ENCODE measurements at regions not wholly inside any gene's neighbourhood (a gene's known extent, or its start where the extent isn't known, plus 50 kb on each side); places are given as distances from the start of the nearest gene placed in this dataset.

- Histone ChIP-seq H3K14ac (ENCODE audit: low read length in 2 of 2) (no peak overlapping the region), H3K36me3 (ENCODE audit: control insufficient read depth in 1 of 2, insufficient read depth in 2 of 2, low read depth in 1 of 2, low read length in 2 of 2) (no peaks in the 10 kb centered on the region), H3K27ac (ENCODE audit: low read length, poor library complexity, severe bottlenecking) (no peak overlapping the region), H3K23ac (ENCODE audit: low read length in 2 of 2) (no peak overlapping the region), H2BK5ac (ENCODE audit: low read depth, low read length, poor library complexity, severe bottlenecking) (no peak overlapping the region), H3K4me1 (ENCODE audit: control insufficient read depth, insufficient read depth, low read depth, low read length) (peaks cover 7% of the 10 kb centered on the region), H3K9me3 (ENCODE audit: control insufficient read depth, low read length) (no peaks in the 10 kb centered on the region), H2AFZ (ENCODE audit: low read depth, low read length) (no peak overlapping the region), H4K91ac (ENCODE audit: low read length) (peak overlapping the region; percentile 3), H3K4ac (ENCODE audit: low read depth in 1 of 2, low read length in 2 of 2) (no peak overlapping the region), H3K18ac (ENCODE audit: low read depth in 1 of 2, low read length in 2 of 2) (peak overlapping the region; percentile 9 to 15), H3K27me3 (ENCODE audit: control insufficient read depth in 1 of 2, insufficient read depth in 1 of 2, low read length in 2 of 2) (peaks cover 0 to 16% of the 10 kb centered on the region in 2 experiments), H2AK5ac (ENCODE audit: low read length, severe bottlenecking) (no peak overlapping the region), H3K4me3 (ENCODE audit: insufficient read depth in 1 of 2, low read depth in 1 of 2, low read length in 2 of 2) (no peak overlapping the region), H3K9ac (ENCODE audit: low read length) (peak overlapping the region; percentile 32), H3K79me1 (replicated peaks; ENCODE audit: low read length, poor library complexity, severe bottlenecking) (no peaks in the 10 kb centered on the region), H2BK120ac (ENCODE audit: low read depth, low read length) (no peak overlapping the region), H2BK12ac (ENCODE audit: low read length in 2 of 2) (peak overlapping the region in 1 of 2 experiments; percentile 49), H3K4me2 (ENCODE audit: low read length, poor library complexity, severe bottlenecking) (no peak overlapping the region), H4K8ac (ENCODE audit: low read length) (peak overlapping the region; percentile 86), H2BK15ac (ENCODE audit: low read depth, poor library complexity, severe bottlenecking) (no peak overlapping the region)
- peak; percentile 1 for DNase-seq
- 67% methylated on average over 22 of the region's 23 CpGs for WGBS
These were observed 250.6 kb downstream of the EIPR1 start for GRCh38 chr2:3126911-3127621.

- Histone ChIP-seq H2BK15ac (ENCODE audit: low read depth, poor library complexity, severe bottlenecking) (no peak overlapping the region), H3K18ac (ENCODE audit: low read depth in 1 of 2, low read length in 2 of 2) (no peak overlapping the region), H3K79me1 (replicated peaks; ENCODE audit: low read length, poor library complexity, severe bottlenecking) (no peaks in the 10 kb centered on the region), H2AK5ac (ENCODE audit: low read length, severe bottlenecking) (no peak overlapping the region), H2AFZ (ENCODE audit: low read depth, low read length) (no peak overlapping the region), H3K9ac (ENCODE audit: low read length) (no peak overlapping the region), H3K27me3 (ENCODE audit: control insufficient read depth in 1 of 2, insufficient read depth in 1 of 2, low read length in 2 of 2) (peaks cover 0 to 16% of the 10 kb centered on the region in 2 experiments), H2BK120ac (ENCODE audit: low read depth, low read length) (no peak overlapping the region), H3K23ac (ENCODE audit: low read length in 2 of 2) (no peak overlapping the region), H4K8ac (ENCODE audit: low read length) (no peak overlapping the region), H4K91ac (ENCODE audit: low read length) (peak overlapping the region; percentile 81), H3K4me2 (ENCODE audit: low read length, poor library complexity, severe bottlenecking) (no peak overlapping the region), H3K9me3 (ENCODE audit: control insufficient read depth, low read length) (no peaks in the 10 kb centered on the region), H3K14ac (ENCODE audit: low read length in 2 of 2) (no peak overlapping the region), H3K4me1 (ENCODE audit: control insufficient read depth, insufficient read depth, low read depth, low read length) (peaks cover 4% of the 10 kb centered on the region), H3K27ac (ENCODE audit: low read length, poor library complexity, severe bottlenecking) (no peak overlapping the region), H3K36me3 (ENCODE audit: control insufficient read depth in 1 of 2, insufficient read depth in 2 of 2, low read depth in 1 of 2, low read length in 2 of 2) (no peaks in the 10 kb centered on the region), H3K4ac (ENCODE audit: low read depth in 1 of 2, low read length in 2 of 2) (no peak overlapping the region), H2BK12ac (ENCODE audit: low read length in 2 of 2) (peak overlapping the region; percentile 21 to 32), H2BK5ac (ENCODE audit: low read depth, low read length, poor library complexity, severe bottlenecking) (no peak overlapping the region), H3K4me3 (ENCODE audit: insufficient read depth in 1 of 2, low read depth in 1 of 2, low read length in 2 of 2) (no peak overlapping the region)
- WGBS = 76% methylated on average over 14 of the region's 14 CpGs
- DNase-seq = peak; percentile 21
These were observed 251.3 kb downstream of the EIPR1 start for GRCh38 chr2:3126171-3126910.

GRCh38 chr2:3125761-3126130 lies 251.9 kb downstream of the EIPR1 start:
- no peak for DNase-seq
- H3K23ac ChIP-seq (ENCODE audit: low read length in 2 of 2) = no peak overlapping the region
- H2BK12ac ChIP-seq (ENCODE audit: low read length in 2 of 2) = no peak overlapping the region
- peak overlapping the region in 1 of 2 experiments; percentile 77 for H3K14ac ChIP-seq (ENCODE audit: low read length in 2 of 2)
- H3K27ac ChIP-seq (ENCODE audit: low read length, poor library complexity, severe bottlenecking) = no peak overlapping the region
- no peaks in the 10 kb centered on the region for H3K4me1 ChIP-seq (ENCODE audit: control insufficient read depth, insufficient read depth, low read depth, low read length)
- no peak overlapping the region for H3K4ac ChIP-seq (ENCODE audit: low read depth in 1 of 2, low read length in 2 of 2)
- H2AK5ac ChIP-seq (ENCODE audit: low read length, severe bottlenecking) = no peak overlapping the region
- H2BK5ac ChIP-seq (ENCODE audit: low read depth, low read length, poor library complexity, severe bottlenecking) = no peak overlapping the region
- H3K4me2 ChIP-seq (ENCODE audit: low read length, poor library complexity, severe bottlenecking) = no peak overlapping the region
- peak overlapping the region; percentile 81 for H4K91ac ChIP-seq (ENCODE audit: low read length)
- no peaks in the 10 kb centered on the region for H3K79me1 ChIP-seq (replicated peaks; ENCODE audit: low read length, poor library complexity, severe bottlenecking)
- no peak overlapping the region for H3K9ac ChIP-seq (ENCODE audit: low read length)
- no peaks in the 10 kb centered on the region for H3K9me3 ChIP-seq (ENCODE audit: control insufficient read depth, low read length)
- peak overlapping the region; percentile 73 for H2BK120ac ChIP-seq (ENCODE audit: low read depth, low read length)
- peaks cover 0 to 12% of the 10 kb centered on the region in 2 experiments for H3K27me3 ChIP-seq (ENCODE audit: control insufficient read depth in 1 of 2, insufficient read depth in 1 of 2, low read length in 2 of 2)
- no peak overlapping the region for H2BK15ac ChIP-seq (ENCODE audit: low read depth, poor library complexity, severe bottlenecking)
- H3K18ac ChIP-seq (ENCODE audit: low read depth in 1 of 2, low read length in 2 of 2) = no peak overlapping the region
- H3K36me3 ChIP-seq (ENCODE audit: control insufficient read depth in 1 of 2, insufficient read depth in 2 of 2, low read depth in 1 of 2, low read length in 2 of 2) = no peaks in the 10 kb centered on the region
- peak overlapping the region; percentile 49 for H2AFZ ChIP-seq (ENCODE audit: low read depth, low read length)
- 89% methylated on average over 10 of the region's 10 CpGs for WGBS
- no peak overlapping the region for H3K4me3 ChIP-seq (ENCODE audit: insufficient read depth in 1 of 2, low read depth in 1 of 2, low read length in 2 of 2)
- peak overlapping the region; percentile 48 for H4K8ac ChIP-seq (ENCODE audit: low read length)

GRCh38 chr2:3125001-3125760 lies 252.4 kb downstream of the EIPR1 start:
- no peak for DNase-seq
- no peak overlapping the region for H3K4me2 ChIP-seq (ENCODE audit: low read length, poor library complexity, severe bottlenecking)
- H2BK15ac ChIP-seq (ENCODE audit: low read depth, poor library complexity, severe bottlenecking) = no peak overlapping the region
- H2BK12ac ChIP-seq (ENCODE audit: low read length in 2 of 2) = no peak overlapping the region
- no peak overlapping the region for H3K23ac ChIP-seq (ENCODE audit: low read length in 2 of 2)
- peaks cover 0 to 7% of the 10 kb centered on the region in 2 experiments for H3K27me3 ChIP-seq (ENCODE audit: control insufficient read depth in 1 of 2, insufficient read depth in 1 of 2, low read length in 2 of 2)
- no peak overlapping the region for H3K27ac ChIP-seq (ENCODE audit: low read length, poor library complexity, severe bottlenecking)
- H3K18ac ChIP-seq (ENCODE audit: low read depth in 1 of 2, low read length in 2 of 2) = no peak overlapping the region
- no peaks in the 10 kb centered on the region for H3K9me3 ChIP-seq (ENCODE audit: control insufficient read depth, low read length)
- H3K9ac ChIP-seq (ENCODE audit: low read length) = no peak overlapping the region
- H3K4me1 ChIP-seq (ENCODE audit: control insufficient read depth, insufficient read depth, low read depth, low read length) = no peaks in the 10 kb centered on the region
- H2BK120ac ChIP-seq (ENCODE audit: low read depth, low read length) = peak overlapping the region; percentile 73
- peak overlapping the region; percentile 81 for H4K91ac ChIP-seq (ENCODE audit: low read length)
- no peak overlapping the region for H2AK5ac ChIP-seq (ENCODE audit: low read length, severe bottlenecking)
- H4K8ac ChIP-seq (ENCODE audit: low read length) = no peak overlapping the region
- H3K4me3 ChIP-seq (ENCODE audit: insufficient read depth in 1 of 2, low read depth in 1 of 2, low read length in 2 of 2) = no peak overlapping the region
- H2AFZ ChIP-seq (ENCODE audit: low read depth, low read length) = peak overlapping the region; percentile 49
- no peaks in the 10 kb centered on the region for H3K36me3 ChIP-seq (ENCODE audit: control insufficient read depth in 1 of 2, insufficient read depth in 2 of 2, low read depth in 1 of 2, low read length in 2 of 2)
- no peak overlapping the region for H3K14ac ChIP-seq (ENCODE audit: low read length in 2 of 2)
- H3K4ac ChIP-seq (ENCODE audit: low read depth in 1 of 2, low read length in 2 of 2) = no peak overlapping the region
- no peaks in the 10 kb centered on the region for H3K79me1 ChIP-seq (replicated peaks; ENCODE audit: low read length, poor library complexity, severe bottlenecking)
- 88% methylated on average over 26 of the region's 26 CpGs for WGBS
- H2BK5ac ChIP-seq (ENCODE audit: low read depth, low read length, poor library complexity, severe bottlenecking) = no peak overlapping the region

Measured in mesenchymal stem cell (in vitro differentiated cells and primary cell).